Glutamatergic neuron (in vitro differentiated cells): ENCODE measurements at regions not wholly inside any gene's neighbourhood (a gene's known extent, or its start where the extent isn't known, plus 50 kb on each side); places are given as distances from the start of the nearest gene placed in this dataset.

ENCODE experiments used
- DNase-seq: peaks from one replicate; pipeline ENCODE4 v3.0.0; 2022
- H3K27ac Mint-ChIP-seq: one replicate; pipeline ENCODE4 v1.8.0; 2020; ENCODE audit warnings: mild to moderate bottlenecking, mixed read lengths, inconsistent platforms; ENCODE audit not compliant: unreplicated experiment
- H3K27me3 Mint-ChIP-seq: one replicate; pipeline ENCODE4 v1.8.0; 2020; ENCODE audit warnings: mild to moderate bottlenecking, moderate library complexity, mixed read lengths, inconsistent platforms; ENCODE audit not compliant: unreplicated experiment
- H3K36me3 Mint-ChIP-seq: one replicate; pipeline ENCODE4 v1.8.0; 2020; ENCODE audit warnings: mild to moderate bottlenecking, mixed read lengths, inconsistent platforms; ENCODE audit not compliant: unreplicated experiment
- H3K4me1 Mint-ChIP-seq: one replicate; pipeline ENCODE4 v1.8.0; 2020; ENCODE audit warnings: mild to moderate bottlenecking, low read depth, mixed read lengths, inconsistent platforms; ENCODE audit not compliant: unreplicated experiment
- H3K4me3 Mint-ChIP-seq: one replicate; pipeline ENCODE4 v1.8.0; 2020; ENCODE audit warnings: mild to moderate bottlenecking, mixed read lengths, inconsistent platforms; ENCODE audit not compliant: unreplicated experiment
- H3K9me3 Mint-ChIP-seq: one replicate; pipeline ENCODE4 v1.8.0; 2020; ENCODE audit warnings: mild to moderate bottlenecking, moderate library complexity, mixed read lengths, inconsistent platforms; ENCODE audit not compliant: unreplicated experiment
- CTCF ChIP-seq: fragments of 200-600 bp; sonication (generic); IDR thresholded peaks from one replicate; pipeline ENCODE4 v1.5.0; 2021; ENCODE audit not compliant: partially characterized antibody, unreplicated experiment

- H3K4me3 Mint-ChIP-seq, result no peak overlapping the region
- no peak for DNase-seq
- no peaks in the 10 kb centered on the region for H3K9me3 Mint-ChIP-seq
- H3K4me1 Mint-ChIP-seq, result peaks cover 21% of the 10 kb centered on the region
- H3K27me3 Mint-ChIP-seq, result peaks cover 2% of the 10 kb centered on the region
- TF ChIP-seq CTCF, result no peak
- H3K27ac Mint-ChIP-seq, result no peak overlapping the region
- no peaks in the 10 kb centered on the region for H3K36me3 Mint-ChIP-seq
These were observed 147.4 kb upstream of the DMRT1 start for GRCh38 chr9:694092-694402.

GRCh38 chr9:694403-695154, 146.9 kb upstream of the DMRT1 start:
- Mint-ChIP-seq H3K27ac (no peak overlapping the region), H3K27me3 (peaks cover 2% of the 10 kb centered on the region), H3K4me1 (peaks cover 21% of the 10 kb centered on the region), H3K4me3 (no peak overlapping the region), H3K36me3 (no peaks in the 10 kb centered on the region), H3K9me3 (no peaks in the 10 kb centered on the region)
- DNase-seq, result no peak
- no peak for TF ChIP-seq CTCF

- no peak overlapping the region for H3K27ac Mint-ChIP-seq
- H3K27me3 Mint-ChIP-seq, result peaks cover 2% of the 10 kb centered on the region
- no peaks in the 10 kb centered on the region for H3K36me3 Mint-ChIP-seq
- H3K4me3 Mint-ChIP-seq, result no peak overlapping the region
- H3K9me3 Mint-ChIP-seq, result no peaks in the 10 kb centered on the region
- no peak for DNase-seq
- no peak for TF ChIP-seq CTCF
- peaks cover 21% of the 10 kb centered on the region for H3K4me1 Mint-ChIP-seq
These were observed 146.2 kb upstream of the DMRT1 start for GRCh38 chr9:695252-695651.

- Mint-ChIP-seq H3K4me3 (no peak overlapping the region), H3K36me3 (no peaks in the 10 kb centered on the region), H3K4me1 (peaks cover 15% of the 10 kb centered on the region), H3K27me3 (peaks cover 2% of the 10 kb centered on the region), H3K9me3 (no peaks in the 10 kb centered on the region), H3K27ac (peak overlapping the region; percentile 13)
- DNase-seq, result no peak
- TF ChIP-seq CTCF, result no peak
These were observed 144.9 kb upstream of the DMRT1 start for GRCh38 chr9:696332-697323.

GRCh38 chr9:698276-698675, 143.2 kb upstream of the DMRT1 start:
- no peak overlapping the region for H3K27ac Mint-ChIP-seq
- no peak for DNase-seq
- TF ChIP-seq CTCF, result no peak
- H3K9me3 Mint-ChIP-seq, result no peaks in the 10 kb centered on the region
- H3K4me3 Mint-ChIP-seq, result no peak overlapping the region
- H3K4me1 Mint-ChIP-seq, result peaks cover 15% of the 10 kb centered on the region
- no peaks in the 10 kb centered on the region for H3K36me3 Mint-ChIP-seq
- H3K27me3 Mint-ChIP-seq, result peaks cover 2% of the 10 kb centered on the region
